ENCODE measurements at regions not wholly inside any gene's neighbourhood (a gene's known extent, or its start where the extent isn't known, plus 50 kb on each side); places are given as distances from the start of the nearest gene placed in this dataset.
"Not testable (repeated sequence)": the region's sequence is repeated elsewhere in the genome, so short reads cannot be mapped to it uniquely, and the experiment has no call there.

DNA sequence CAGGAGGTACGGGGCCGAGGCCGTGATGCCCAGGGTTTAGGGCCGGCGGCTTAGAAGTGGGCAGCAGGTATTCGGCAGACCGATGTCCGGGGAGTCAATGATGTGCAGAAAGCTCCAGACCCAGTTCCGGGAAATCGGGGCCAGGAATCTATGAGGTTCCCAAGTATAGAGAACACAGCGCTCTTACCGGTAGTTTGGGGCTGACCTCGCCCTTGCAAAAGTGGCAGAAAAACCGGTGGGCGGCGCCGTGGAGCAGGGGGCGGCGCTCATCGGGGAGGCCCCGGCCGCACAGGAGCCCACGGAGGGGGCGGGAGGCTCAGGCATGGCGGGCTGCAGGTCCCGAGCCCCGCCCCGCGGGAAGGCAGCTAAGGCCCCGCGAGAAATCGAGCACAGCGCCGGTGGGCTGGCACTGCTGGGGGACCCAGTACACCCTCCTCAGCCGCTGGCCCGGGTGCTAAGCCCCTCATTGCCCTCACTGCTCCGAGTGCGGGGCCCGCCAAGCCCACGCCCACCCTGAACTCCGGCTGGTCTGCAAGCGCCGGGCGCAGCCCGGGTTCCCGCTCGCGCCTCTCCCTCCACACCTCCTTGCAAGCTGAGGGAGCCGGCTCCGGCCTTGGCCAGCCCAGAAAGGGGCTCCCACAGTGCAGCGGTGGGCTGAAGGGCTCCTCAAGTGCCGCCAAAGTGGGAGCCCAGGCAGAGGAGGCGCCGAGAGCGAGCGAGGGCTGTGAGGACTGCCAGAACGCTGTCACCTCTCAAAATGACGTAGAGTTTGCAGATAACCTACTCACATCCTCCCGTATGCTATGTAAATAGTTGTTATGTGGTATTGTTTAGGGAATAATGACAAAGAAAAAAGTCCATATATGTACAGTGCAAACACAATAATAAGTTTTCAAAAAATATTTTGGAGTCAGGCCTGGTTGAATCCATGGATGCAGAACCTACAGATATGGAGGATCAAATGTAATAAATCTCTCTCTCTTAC is 80.6 kb upstream of the NBPF20 start:
- H3K36me3 ChIP-seq; DNase-seq (ENCODE audit: low spot score in 2 of 2); H3K27ac ChIP-seq; H3K27me3 ChIP-seq; H3K4me3 ChIP-seq; H3K9me3 ChIP-seq; H3K4me1 ChIP-seq; intact Hi-C loops (cut with DNase I; ENCODE audit: low total_unique reads): not testable (repeated sequence)

DNA sequence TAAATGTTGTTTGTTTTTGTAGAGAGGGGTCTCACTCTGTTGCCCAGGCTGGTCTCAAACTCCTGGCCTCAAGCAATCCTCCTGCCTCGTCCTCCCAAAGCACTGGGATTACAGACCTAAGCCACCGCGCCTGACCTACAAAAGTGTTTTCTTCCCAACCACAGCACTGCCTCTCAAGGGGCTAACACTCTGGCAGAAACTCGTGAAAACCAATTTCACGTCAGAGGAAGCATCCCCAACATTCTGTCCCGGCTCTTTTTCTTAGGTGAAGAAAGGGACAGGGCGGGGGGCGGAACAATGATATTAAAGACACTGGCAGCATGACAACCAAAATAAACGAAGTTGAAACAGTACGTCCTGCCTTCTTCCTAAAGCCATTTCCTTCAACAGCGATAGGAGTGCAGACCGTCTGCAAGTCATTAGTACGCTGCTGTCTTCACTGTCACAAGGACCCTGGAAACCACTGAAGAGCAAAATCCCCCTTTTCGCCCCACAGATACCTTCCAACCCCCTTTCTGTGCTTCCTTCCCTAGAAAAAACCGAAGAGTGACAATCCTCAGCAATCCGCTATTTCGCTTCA is 79.5 kb upstream of the NBPF20 start:
- intact Hi-C loops (cut with DNase I; ENCODE audit: low total_unique reads); H3K27me3 ChIP-seq; H3K36me3 ChIP-seq; H3K9me3 ChIP-seq; H3K4me3 ChIP-seq; H3K4me1 ChIP-seq; DNase-seq (ENCODE audit: low spot score in 2 of 2); H3K27ac ChIP-seq: not testable (repeated sequence)

DNA sequence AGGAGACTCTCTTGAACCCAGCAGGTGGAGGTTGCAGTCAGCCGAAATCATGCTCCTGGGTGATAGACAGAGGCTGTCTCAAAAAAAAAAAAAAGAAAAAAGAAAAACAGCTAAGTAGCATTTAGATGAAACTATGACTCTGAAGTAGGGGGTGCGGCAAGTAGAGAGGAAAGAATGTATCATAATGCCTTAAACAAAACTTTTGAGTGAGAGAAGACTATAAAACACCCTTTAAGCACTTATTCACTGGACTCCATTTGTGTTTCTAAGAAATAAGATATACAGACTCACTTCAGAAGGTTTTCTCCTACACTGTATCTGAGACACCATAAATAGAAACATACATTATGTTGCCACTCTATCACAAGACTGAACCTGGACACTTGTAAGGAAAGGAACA is 78.9 kb upstream of the NBPF20 start:
- H3K9me3 ChIP-seq; H3K27me3 ChIP-seq; H3K36me3 ChIP-seq; intact Hi-C loops (cut with DNase I; ENCODE audit: low total_unique reads); DNase-seq (ENCODE audit: low spot score in 2 of 2); H3K27ac ChIP-seq; H3K4me1 ChIP-seq; H3K4me3 ChIP-seq: not testable (repeated sequence)

DNA sequence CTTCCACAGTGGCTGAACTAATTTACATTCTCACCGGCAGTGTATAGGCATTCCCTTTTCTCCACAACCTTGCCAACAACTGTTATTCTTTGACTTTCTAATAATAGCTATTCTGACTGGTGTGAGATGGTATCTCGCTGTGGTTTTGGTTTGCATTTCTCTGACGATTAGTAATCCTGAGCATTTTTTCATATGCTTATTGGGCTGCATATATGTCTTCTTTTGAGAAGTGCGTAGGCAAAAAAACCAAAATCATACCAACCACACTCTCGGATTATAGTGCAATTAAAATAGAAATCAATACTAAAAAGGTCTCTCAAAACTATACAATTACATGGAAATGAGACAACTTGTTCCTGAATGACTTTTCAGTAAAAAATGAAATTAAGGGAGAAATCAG is 74.8 kb upstream of the NBPF20 start:
- H3K4me1 ChIP-seq; H3K9me3 ChIP-seq; H3K27ac ChIP-seq; intact Hi-C loops (cut with DNase I; ENCODE audit: low total_unique reads); H3K4me3 ChIP-seq; H3K27me3 ChIP-seq; H3K36me3 ChIP-seq; DNase-seq (ENCODE audit: low spot score in 2 of 2): not testable (repeated sequence)

DNA sequence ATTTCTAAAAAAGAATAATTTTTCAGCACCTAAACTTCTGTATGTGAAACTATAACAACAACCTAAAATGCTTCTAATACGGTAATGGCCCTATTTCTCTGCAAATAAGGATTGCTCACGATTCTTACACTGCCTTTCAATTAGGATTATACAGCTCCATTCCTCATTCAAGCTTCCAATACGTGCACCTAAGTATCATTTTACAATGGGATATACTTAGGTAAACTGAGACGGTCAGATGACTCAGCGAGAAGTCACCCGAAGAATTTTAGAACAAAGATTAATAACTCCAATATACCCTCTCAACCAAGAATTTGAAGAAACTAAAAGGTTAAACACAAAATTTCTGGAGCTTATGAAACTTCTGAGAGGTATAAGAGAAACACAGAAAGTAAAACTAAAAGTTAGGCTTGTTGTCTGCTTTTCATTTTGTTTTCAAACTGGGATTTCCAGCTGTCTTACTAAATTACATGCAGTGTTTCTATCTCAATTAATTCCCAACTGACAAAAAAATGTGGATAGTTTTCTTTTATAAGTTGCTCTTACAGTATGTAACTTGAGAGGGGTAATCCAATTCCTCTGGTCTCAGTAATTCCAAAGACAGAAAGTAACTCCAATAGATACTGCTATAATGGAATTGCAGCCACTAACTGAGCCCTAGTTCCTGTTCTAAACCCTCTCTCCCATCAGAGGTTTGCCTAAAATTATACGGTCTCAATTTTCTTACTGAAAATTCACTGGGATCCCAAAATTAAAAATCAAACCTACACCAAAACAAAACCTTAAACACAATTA is 69.9 kb upstream of the NBPF20 start:
- H3K36me3 ChIP-seq; H3K4me1 ChIP-seq; H3K27me3 ChIP-seq; DNase-seq (ENCODE audit: low spot score in 2 of 2); H3K9me3 ChIP-seq; H3K4me3 ChIP-seq; H3K27ac ChIP-seq; intact Hi-C loops (cut with DNase I; ENCODE audit: low total_unique reads): not testable (repeated sequence)

GRCh38 chr1:145488193-145488933 is 63.0 kb upstream of the NBPF20 start:
- H3K27ac ChIP-seq; H3K4me3 ChIP-seq; DNase-seq (ENCODE audit: low spot score in 2 of 2); H3K27me3 ChIP-seq; H3K9me3 ChIP-seq; H3K36me3 ChIP-seq; H3K4me1 ChIP-seq; intact Hi-C loops (cut with DNase I; ENCODE audit: low total_unique reads): not testable (repeated sequence)

- H3K4me1 ChIP-seq; DNase-seq (ENCODE audit: low spot score in 2 of 2); H3K27ac ChIP-seq; H3K36me3 ChIP-seq; intact Hi-C loops (cut with DNase I; ENCODE audit: low total_unique reads); H3K9me3 ChIP-seq; H3K27me3 ChIP-seq: not testable (repeated sequence)
- H3K4me3 ChIP-seq: peak overlapping the region; percentile 9 to 41 (median 23)
Measured at GRCh38 chr1:145487156-145487555, 61.8 kb upstream of the NBPF20 start.

- H3K36me3 ChIP-seq; H3K27ac ChIP-seq; intact Hi-C loops (cut with DNase I; ENCODE audit: low total_unique reads); H3K9me3 ChIP-seq; H3K4me3 ChIP-seq; DNase-seq (ENCODE audit: low spot score in 2 of 2); H3K4me1 ChIP-seq; H3K27me3 ChIP-seq: not testable (repeated sequence)
Measured at GRCh38 chr1:145484257-145484656, 58.9 kb upstream of the NBPF20 start.

- H3K27me3 ChIP-seq; DNase-seq (ENCODE audit: low spot score in 2 of 2); H3K9me3 ChIP-seq; H3K36me3 ChIP-seq; H3K27ac ChIP-seq; intact Hi-C loops (cut with DNase I; ENCODE audit: low total_unique reads); H3K4me1 ChIP-seq; H3K4me3 ChIP-seq: not testable (repeated sequence)
Measured at GRCh38 chr1:145482214-145482860, 56.9 kb upstream of the NBPF20 start.

- DNase-seq (ENCODE audit: low spot score in 2 of 2); intact Hi-C loops (cut with DNase I; ENCODE audit: low total_unique reads); H3K4me1 ChIP-seq; H3K27ac ChIP-seq; H3K27me3 ChIP-seq; H3K36me3 ChIP-seq; H3K9me3 ChIP-seq: not testable (repeated sequence)
- peak overlapping the region in 2 of 3 donors; percentile 13 to 37 for H3K4me3 ChIP-seq
Measured at GRCh38 chr1:145475962-145476361, 50.6 kb upstream of the NBPF20 start.

- H3K27me3 ChIP-seq; H3K4me1 ChIP-seq; H3K27ac ChIP-seq; DNase-seq (ENCODE audit: low spot score in 2 of 2); H3K36me3 ChIP-seq; intact Hi-C loops (cut with DNase I; ENCODE audit: low total_unique reads); H3K9me3 ChIP-seq: not testable (repeated sequence)
- H3K4me3 ChIP-seq: peak overlapping the region in 1 of 3 donors; percentile 13
Measured at GRCh38 chr1:145475369-145475915, 50.0 kb upstream of the NBPF20 start.

All from breast epithelium (tissue), 4 donors.